Activated CD8-positive, alpha-beta T cell treated with anti-CD3 and anti-CD28 coated beads, Interleukin-2, amount 10 ng/mL, durations not matched to agents 7 days and 5 days (primary cell): ENCODE measurements at regions not wholly inside any gene's neighbourhood (a gene's known extent, or its start where the extent isn't known, plus 50 kb on each side); places are given as distances from the start of the nearest gene placed in this dataset.

Experiments used
- ATAC-seq: fragments of 150-1000 bp; cut with Tn5 transposase; one replicate; pipeline ENCODE4 v1.10.0; 2021; ENCODE audit warnings: moderate library complexity
- CTCF ChIA-PET: fragments of 350-600 bp; sonication (Branson Sonifier 250); formaldehyde crosslinking; loops from one replicate; lab custom pipeline; 2021; ENCODE audit warnings: antibody characterized with exemption; lab: Charles Lee
- POLR2A ChIA-PET: fragments of 350-600 bp; sonication (Branson Sonifier 250); formaldehyde crosslinking; loops from one replicate; lab custom pipeline; 2021; ENCODE audit warnings: antibody characterized with exemption; lab: Charles Lee
- DNase-seq: peaks from one replicate; pipeline ENCODE4 v3.0.0-alpha.2; 2020
- H3K27ac Mint-ChIP-seq: one replicate; pipeline ENCODE4 v1.8.0; 2021; ENCODE audit warnings: mild to moderate bottlenecking, mixed read lengths
- H3K27me3 Mint-ChIP-seq: one replicate; pipeline ENCODE4 v1.8.0; 2021; ENCODE audit warnings: low read depth, mixed read lengths
- H3K36me3 Mint-ChIP-seq: one replicate; pipeline ENCODE4 v1.8.0; 2021; ENCODE audit warnings: low read depth, mixed read lengths
- H3K4me1 Mint-ChIP-seq: one replicate; pipeline ENCODE4 v1.8.0; 2021; ENCODE audit warnings: low read depth, mixed read lengths
- H3K4me3 Mint-ChIP-seq: one replicate; pipeline ENCODE4 v1.8.0; 2021; ENCODE audit warnings: mild to moderate bottlenecking, mixed read lengths
- H3K9me3 Mint-ChIP-seq: one replicate; pipeline ENCODE4 v1.8.0; 2022; ENCODE audit warnings: mixed read lengths; ENCODE audit not compliant: insufficient read depth

DNA sequence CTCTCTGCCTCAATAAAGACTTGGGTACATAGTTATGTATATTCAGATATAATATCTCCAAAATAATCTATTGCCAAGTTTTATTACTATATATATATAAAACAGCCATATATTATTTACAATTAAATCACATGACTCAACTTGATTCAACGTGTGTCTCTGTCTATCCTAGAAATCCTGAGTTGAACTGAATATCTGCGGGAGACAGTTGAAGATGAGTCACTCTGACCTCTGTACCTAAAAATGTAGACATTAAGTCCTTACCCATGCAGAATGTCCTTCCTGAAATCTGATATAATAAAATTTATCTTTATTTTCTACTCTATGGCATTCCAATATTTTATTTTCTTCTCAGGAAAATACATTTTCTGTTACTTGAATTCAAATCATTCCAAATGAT is 218.2 kb upstream of the PRDM9 start:
- Mint-ChIP-seq H3K4me1 (no peaks in the 10 kb centered on the region), H3K4me3 (no peak overlapping the region)

DNA sequence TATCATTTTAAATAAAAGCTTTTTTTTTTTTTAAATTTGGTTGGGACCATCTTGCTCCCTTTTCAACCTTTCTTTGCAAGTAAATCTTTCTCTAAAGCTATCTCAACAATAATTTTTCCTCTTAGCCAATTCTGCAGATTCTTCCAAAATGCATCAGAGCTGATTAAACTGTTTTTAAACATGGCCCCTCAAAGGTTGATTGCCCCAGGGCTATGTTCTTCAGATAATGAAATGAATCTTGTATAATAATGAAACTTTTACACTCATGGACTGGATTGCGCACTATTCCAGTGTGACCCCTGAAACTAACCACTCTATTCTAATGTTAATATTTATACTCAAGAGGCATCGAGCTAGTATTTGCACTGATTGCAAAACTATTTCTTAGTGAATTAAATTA is 222.8 kb upstream of the PRDM9 start:
- H3K4me1 Mint-ChIP-seq = no peaks in the 10 kb centered on the region

More for the DNA sequence above, 218.2 kb upstream of the PRDM9 start:
- ATAC-seq = no peak
- H3K27me3 Mint-ChIP-seq = no peaks in the 10 kb centered on the region
- no peak overlapping the region for H3K27ac Mint-ChIP-seq
- peaks cover 18% of the 10 kb centered on the region for H3K9me3 Mint-ChIP-seq
- CTCF ChIA-PET = no interaction called here
- DNase-seq = no peak
- no peaks in the 10 kb centered on the region for H3K36me3 Mint-ChIP-seq
- POLR2A ChIA-PET = no interaction called here

DNA sequence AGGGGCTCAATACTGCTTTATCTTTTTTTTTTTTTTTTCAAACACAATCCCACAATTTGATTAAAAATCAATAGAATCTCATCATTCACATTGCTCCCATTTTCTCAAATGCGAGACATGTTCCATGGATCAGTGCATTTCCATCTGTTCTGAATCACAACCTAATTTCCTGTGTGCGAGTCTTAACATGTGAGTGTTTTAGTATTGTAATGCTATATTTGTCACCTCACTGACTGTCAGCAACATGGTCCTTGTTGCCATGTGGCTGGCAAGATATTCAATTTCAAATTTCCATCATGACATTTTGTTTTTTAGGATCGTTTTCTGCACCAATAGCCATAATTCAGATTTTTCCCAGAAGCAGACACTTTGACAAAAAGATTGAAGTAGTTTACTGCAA is 233.2 kb upstream of the PRDM9 start:
- DNase-seq = no peak
- Mint-ChIP-seq H3K36me3 (no peaks in the 10 kb centered on the region), H3K4me3 (no peak overlapping the region), H3K4me1 (no peaks in the 10 kb centered on the region), H3K9me3 (peaks cover 22% of the 10 kb centered on the region), H3K27me3 (no peaks in the 10 kb centered on the region), H3K27ac (no peak overlapping the region)
- no peak for ATAC-seq
- ChIA-PET CTCF (no interaction called here), POLR2A (no interaction called here)

More for the DNA sequence above, 222.8 kb upstream of the PRDM9 start:
- CTCF ChIA-PET = no interaction called here
- POLR2A ChIA-PET = no interaction called here
- Mint-ChIP-seq H3K36me3 (no peaks in the 10 kb centered on the region), H3K9me3 (peaks cover 4% of the 10 kb centered on the region), H3K27me3 (no peaks in the 10 kb centered on the region), H3K27ac (no peak overlapping the region), H3K4me3 (no peak overlapping the region)
- DNase-seq (no peak), ATAC-seq (no peak)

DNA sequence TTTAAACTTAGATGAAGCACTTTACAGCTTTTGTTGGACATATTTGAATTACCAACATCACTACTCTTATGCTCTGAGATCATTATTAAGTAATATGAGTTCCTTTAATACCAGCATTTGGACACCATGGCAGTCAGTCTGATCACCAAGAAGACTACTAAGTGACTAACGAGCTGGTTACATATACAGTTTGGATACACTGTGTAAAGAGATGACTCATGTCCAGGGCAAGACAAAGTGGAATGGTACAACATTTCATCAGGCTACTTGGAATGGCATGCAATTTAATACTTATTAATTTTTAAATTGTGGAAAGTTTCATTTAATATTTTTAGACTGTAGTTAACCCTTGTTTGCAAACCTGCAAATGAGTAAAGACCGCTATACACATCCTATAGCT is 237.4 kb upstream of the PRDM9 start:
- H3K4me3 Mint-ChIP-seq = no peak overlapping the region
- no peak for ATAC-seq
- H3K27ac Mint-ChIP-seq = no peak overlapping the region
- POLR2A ChIA-PET = no interaction called here
- CTCF ChIA-PET = no interaction called here
- H3K27me3 Mint-ChIP-seq = no peaks in the 10 kb centered on the region
- H3K36me3 Mint-ChIP-seq = no peaks in the 10 kb centered on the region
- H3K9me3 Mint-ChIP-seq = peaks cover 16% of the 10 kb centered on the region
- no peak for DNase-seq
- H3K4me1 Mint-ChIP-seq = no peaks in the 10 kb centered on the region

DNA sequence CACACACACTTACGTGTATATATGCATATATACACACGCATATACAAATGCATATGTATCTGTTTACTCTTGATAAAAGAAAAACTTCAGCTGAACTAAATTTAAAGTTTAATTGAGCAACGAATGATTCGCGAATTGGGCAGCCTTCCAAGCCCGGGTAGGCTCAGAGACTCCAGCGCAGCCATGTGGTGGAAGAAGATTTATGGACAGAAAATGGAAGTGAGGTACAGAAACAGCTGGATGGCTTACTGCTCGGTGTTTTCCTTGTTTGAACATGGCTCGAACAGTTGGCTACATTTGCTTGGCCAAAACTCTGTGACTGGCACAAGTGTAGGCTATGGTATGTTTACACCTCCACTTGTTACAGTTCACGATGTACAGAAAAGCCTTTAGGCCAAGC is 239.3 kb upstream of the PRDM9 start:
- ATAC-seq (no peak), DNase-seq (no peak)
- Mint-ChIP-seq H3K4me1 (no peaks in the 10 kb centered on the region), H3K4me3 (no peak overlapping the region), H3K36me3 (no peaks in the 10 kb centered on the region), H3K9me3 (peaks cover 6% of the 10 kb centered on the region), H3K27ac (no peak overlapping the region), H3K27me3 (no peaks in the 10 kb centered on the region)
- ChIA-PET POLR2A (no interaction called here), CTCF (no interaction called here)

DNA sequence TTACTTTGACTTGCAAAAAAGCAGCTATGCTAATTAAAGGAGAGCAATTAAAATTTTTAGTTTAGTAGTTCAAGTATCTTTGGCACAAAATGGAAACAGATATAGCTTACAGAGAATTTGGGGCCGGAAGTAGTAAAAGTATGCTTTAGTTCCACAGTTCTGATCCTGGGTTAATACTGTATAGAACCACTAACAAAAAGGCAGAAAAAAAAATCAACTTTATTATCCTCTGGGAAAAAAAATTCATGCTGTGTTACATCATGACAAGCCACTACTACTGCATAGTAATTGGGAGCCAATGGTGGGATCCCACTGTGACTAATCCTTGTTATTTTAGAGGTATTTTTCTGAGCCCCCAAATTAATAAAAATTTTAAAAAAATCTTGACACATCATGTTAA is 246.8 kb upstream of the PRDM9 start:
- ChIA-PET CTCF (no interaction called here), POLR2A (no interaction called here)
- H3K9me3 Mint-ChIP-seq = peaks cover 16% of the 10 kb centered on the region
- no peaks in the 10 kb centered on the region for H3K4me1 Mint-ChIP-seq
- H3K4me3 Mint-ChIP-seq = no peak overlapping the region
- no peaks in the 10 kb centered on the region for H3K36me3 Mint-ChIP-seq
- no peaks in the 10 kb centered on the region for H3K27me3 Mint-ChIP-seq
- ATAC-seq (no peak), DNase-seq (no peak)
- H3K27ac Mint-ChIP-seq = no peak overlapping the region

DNA sequence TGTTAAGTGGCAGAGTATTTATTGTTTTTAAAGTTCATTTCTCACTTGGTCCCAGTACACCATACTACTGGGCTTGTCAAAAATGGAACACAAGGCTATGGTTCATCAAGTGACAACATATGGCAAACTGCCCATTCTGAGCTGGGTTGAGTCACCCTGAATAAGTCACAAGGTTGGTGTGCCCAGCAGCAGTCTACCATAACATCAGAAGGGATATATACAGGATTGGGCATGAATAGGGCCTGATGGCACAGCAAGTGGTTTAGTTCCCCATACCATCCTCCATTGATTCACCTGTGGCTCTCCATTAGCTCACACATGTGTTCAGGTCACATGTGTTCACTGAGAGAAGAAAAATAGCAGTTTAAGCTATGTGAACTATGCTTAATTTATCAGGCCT is 249.8 kb upstream of the PRDM9 start:
- DNase-seq (no peak), ATAC-seq (no peak)
- H3K27me3 Mint-ChIP-seq = no peaks in the 10 kb centered on the region
- H3K27ac Mint-ChIP-seq = no peak overlapping the region
- H3K9me3 Mint-ChIP-seq = peaks cover 16% of the 10 kb centered on the region
- CTCF ChIA-PET = no interaction called here
- no peaks in the 10 kb centered on the region for H3K36me3 Mint-ChIP-seq
- H3K4me3 Mint-ChIP-seq = no peak overlapping the region
- POLR2A ChIA-PET = no interaction called here
- H3K4me1 Mint-ChIP-seq = no peaks in the 10 kb centered on the region

DNA sequence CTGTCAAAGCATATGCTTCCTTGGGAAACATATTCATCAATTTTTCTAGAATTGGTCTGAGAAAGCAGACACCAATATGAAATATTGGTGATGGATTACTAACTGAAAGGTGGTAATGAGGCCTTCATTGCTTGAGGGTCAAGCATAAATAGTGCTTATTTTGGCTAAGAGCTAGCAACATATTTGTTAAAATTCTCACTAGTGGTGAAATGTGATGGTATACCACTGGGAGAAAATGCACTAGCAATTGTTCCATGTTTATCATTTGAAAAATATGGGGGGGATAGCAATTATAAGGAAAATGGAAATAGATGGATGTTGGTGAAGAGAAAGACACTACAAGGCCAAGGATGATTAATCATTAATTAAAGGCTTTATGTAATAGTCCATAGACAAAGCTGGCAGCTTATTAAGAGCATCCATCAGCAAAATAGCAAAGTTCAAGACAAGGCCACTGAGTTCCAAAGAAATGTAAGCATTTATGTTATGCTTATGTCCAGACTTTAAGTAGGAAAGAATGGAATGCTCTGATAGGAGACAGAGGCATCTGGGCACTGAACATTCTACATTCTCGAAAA is 253.7 kb upstream of the PRDM9 start:
- no peak overlapping the region for H3K4me3 Mint-ChIP-seq
- CTCF ChIA-PET = no interaction called here

DNA sequence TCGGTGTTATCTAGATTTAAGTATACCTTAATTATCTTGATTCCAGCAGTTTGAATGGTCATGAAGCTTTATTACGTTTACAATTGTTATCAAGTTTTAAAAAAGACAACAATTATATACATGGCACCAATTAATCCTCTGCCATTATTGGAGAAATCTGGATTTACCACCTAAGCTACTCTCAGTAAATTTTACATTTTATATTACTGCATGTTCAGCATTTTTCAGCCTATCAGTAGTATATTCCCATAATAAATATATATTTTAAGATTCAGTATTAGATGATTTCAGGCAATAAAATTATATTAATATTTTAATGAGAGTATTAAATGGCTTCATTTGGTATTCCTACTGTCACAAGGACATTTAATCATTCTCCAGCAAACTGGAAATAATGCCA is 264.5 kb upstream of the PRDM9 start:
- Mint-ChIP-seq H3K4me1 (no peaks in the 10 kb centered on the region), H3K36me3 (no peaks in the 10 kb centered on the region), H3K27me3 (no peaks in the 10 kb centered on the region), H3K9me3 (peaks cover 11% of the 10 kb centered on the region), H3K27ac (no peak overlapping the region), H3K4me3 (no peak overlapping the region)
- ATAC-seq = no peak
- CTCF ChIA-PET = no interaction called here
- DNase-seq = no peak
- POLR2A ChIA-PET = no interaction called here

More for the DNA sequence above, 253.7 kb upstream of the PRDM9 start:
- Mint-ChIP-seq H3K4me1 (no peaks in the 10 kb centered on the region), H3K36me3 (no peaks in the 10 kb centered on the region), H3K27ac (no peak overlapping the region), H3K27me3 (no peaks in the 10 kb centered on the region), H3K9me3 (peaks cover 13% of the 10 kb centered on the region)
- POLR2A ChIA-PET = no interaction called here
- ATAC-seq (no peak), DNase-seq (no peak)

DNA sequence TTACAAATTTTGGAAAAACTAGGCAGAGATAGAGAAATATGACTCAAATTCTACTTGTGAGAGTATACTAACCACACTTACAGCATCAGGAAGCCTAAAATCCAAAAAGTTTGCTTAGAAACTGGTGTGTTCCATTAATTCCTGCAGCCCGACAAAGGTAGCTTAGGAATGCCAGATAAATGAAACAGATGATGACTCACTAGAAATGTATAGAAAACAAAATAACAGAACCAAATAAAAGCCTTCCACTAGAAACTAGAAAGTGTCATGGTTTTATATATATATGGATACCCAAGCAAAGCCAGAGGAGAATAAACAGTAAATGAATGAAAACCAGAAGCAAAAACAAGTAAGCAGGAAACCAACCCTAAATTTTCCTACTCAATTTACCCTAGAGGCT is 272.2 kb upstream of the PRDM9 start:
- H3K36me3 Mint-ChIP-seq = no peaks in the 10 kb centered on the region
- CTCF ChIA-PET = no interaction called here
- DNase-seq (no peak), ATAC-seq (no peak)
- no peaks in the 10 kb centered on the region for H3K27me3 Mint-ChIP-seq
- POLR2A ChIA-PET = no interaction called here
- H3K4me3 Mint-ChIP-seq = no peak overlapping the region
- peaks cover 13% of the 10 kb centered on the region for H3K9me3 Mint-ChIP-seq
- no peaks in the 10 kb centered on the region for H3K4me1 Mint-ChIP-seq
- no peak overlapping the region for H3K27ac Mint-ChIP-seq

DNA sequence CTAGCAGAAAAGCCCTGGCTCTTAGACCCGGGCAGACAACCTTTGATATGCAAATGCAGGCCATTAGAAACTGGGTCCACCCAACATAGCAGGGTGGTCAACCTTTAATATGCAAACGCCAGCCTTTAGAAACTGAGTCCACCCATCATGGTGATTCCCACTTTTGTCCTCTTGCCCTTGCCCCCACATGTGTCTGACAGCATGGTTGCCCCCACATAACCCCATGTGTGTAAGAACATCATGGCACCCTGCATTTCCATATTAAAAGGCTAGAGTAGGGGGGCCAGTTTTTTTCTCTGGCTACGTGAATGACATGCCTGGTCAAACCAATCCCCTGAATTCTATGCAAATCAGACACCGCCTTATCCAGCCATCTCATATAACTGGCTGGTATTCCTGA is 273.2 kb upstream of the PRDM9 start:
- H3K9me3 Mint-ChIP-seq = peaks cover 13% of the 10 kb centered on the region
- DNase-seq (no peak), ATAC-seq (no peak)
- no peaks in the 10 kb centered on the region for H3K27me3 Mint-ChIP-seq
- H3K4me3 Mint-ChIP-seq = no peak overlapping the region
- H3K36me3 Mint-ChIP-seq = no peaks in the 10 kb centered on the region
- CTCF ChIA-PET = no interaction called here
- H3K4me1 Mint-ChIP-seq = no peaks in the 10 kb centered on the region
- POLR2A ChIA-PET = no interaction called here
- no peak overlapping the region for H3K27ac Mint-ChIP-seq

DNA sequence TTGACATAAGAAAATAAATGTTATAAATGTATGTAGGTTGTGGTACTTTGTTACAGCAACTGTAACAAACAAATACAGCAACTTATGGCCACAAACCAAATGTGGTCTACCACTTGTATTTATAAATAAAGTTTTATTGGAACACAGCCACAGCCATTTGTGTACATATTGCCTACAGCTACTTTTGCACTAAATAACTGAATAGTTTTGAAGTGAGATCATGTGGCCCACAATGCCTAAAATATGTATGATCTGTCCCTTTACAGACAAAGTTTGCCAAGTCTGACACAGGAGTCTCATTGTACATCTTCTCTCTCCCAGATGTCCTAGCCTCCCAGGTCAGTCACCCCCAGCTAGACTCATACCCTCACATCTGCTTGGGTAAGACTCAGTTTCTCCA is 283.6 kb upstream of the PRDM9 start:
- Mint-ChIP-seq H3K4me1 (no peaks in the 10 kb centered on the region), H3K36me3 (no peaks in the 10 kb centered on the region), H3K9me3 (peaks cover 13% of the 10 kb centered on the region), H3K4me3 (no peak overlapping the region), H3K27ac (no peak overlapping the region), H3K27me3 (no peaks in the 10 kb centered on the region)
- DNase-seq = no peak
- no peak for ATAC-seq
- ChIA-PET POLR2A (no interaction called here), CTCF (no interaction called here)

DNA sequence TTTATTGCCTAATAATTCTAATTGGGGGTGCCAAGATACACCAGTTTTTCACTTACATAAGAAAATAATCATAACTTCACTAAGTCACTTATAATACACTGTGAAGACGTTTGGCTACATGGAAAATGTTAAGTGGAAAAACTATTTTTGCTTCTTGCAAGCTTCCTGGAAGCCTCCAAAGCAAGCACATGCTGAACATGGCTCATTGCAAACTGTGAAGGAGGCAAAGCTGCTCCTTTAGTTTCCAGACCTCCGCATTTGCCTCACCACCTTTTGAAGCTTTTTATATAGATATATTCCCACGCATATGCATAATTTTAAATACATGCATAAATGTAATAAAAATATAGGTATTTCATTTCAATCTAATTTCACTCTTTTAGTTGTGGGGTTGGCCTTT is 285.6 kb upstream of the PRDM9 start:
- Mint-ChIP-seq H3K4me1 (no peaks in the 10 kb centered on the region), H3K9me3 (peaks cover 8% of the 10 kb centered on the region), H3K27me3 (no peaks in the 10 kb centered on the region), H3K27ac (no peak overlapping the region), H3K4me3 (no peak overlapping the region), H3K36me3 (no peaks in the 10 kb centered on the region)
- no peak for DNase-seq
- ATAC-seq = no peak
- CTCF ChIA-PET = no interaction called here
- POLR2A ChIA-PET = no interaction called here
